ENCODE measurements at regions not wholly inside any gene's neighbourhood (a gene's known extent, or its start where the extent isn't known, plus 50 kb on each side); places are given as distances from the start of the nearest gene placed in this dataset.
A peak's percentile ranks its signal among the peaks of the same experiment; 100 is the strongest.

DNA sequence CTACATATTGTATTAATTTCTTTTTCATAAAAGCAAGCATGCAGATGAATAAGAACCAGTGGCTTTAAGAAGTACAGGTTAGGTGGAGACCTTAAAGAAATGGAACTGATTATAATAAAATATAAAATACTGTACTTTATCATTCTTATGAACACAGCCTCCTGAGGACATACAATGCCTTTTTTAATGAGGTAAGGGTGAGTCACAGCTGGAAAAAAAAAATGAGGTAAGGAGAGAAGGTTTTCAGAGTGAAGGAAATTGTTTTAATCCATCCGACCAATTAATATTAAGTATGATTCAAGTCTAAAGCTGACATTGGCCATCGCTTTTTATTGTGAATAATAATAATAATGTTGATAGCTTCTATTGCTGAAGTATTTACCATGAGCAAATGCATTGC is 170.3 kb upstream of the SOX2 start:
- H4K20me1 ChIP-seq (ENCODE audit: control insufficient read depth, extremely low read depth, insufficient read depth, low read length): no peaks in the 10 kb centered on the region
- FAIRE-seq (no peak), DNase-seq (ENCODE audit: low read depth, low spot score) (no peak)
- no peaks in the 10 kb centered on the region for H3K9me1 ChIP-seq (ENCODE audit: control insufficient read depth, extremely low read depth, insufficient read depth, low read length)
- dilution Hi-C loops (cut with MboI; ENCODE audit: extremely low pct_ligation_motif_present, low sequenced_read_pairs): no loop called here
- H3K79me2 ChIP-seq (ENCODE audit: control insufficient read depth, insufficient read depth, low read length): no peaks in the 10 kb centered on the region
- no peak overlapping the region for H3K27ac ChIP-seq (ENCODE audit: control insufficient read depth, insufficient read depth, low read length)
- no peaks in the 10 kb centered on the region for H3K4me1 ChIP-seq (ENCODE audit: control insufficient read depth, extremely low read depth, insufficient read depth, low read length)
- no peak overlapping the region for H3K4me3 ChIP-seq (ENCODE audit: control insufficient read depth in 2 of 3, extremely low read depth in 1 of 3, insufficient read depth in 2 of 3, low read depth in 1 of 3, low read length in 3 of 3)
- H3K9me3 ChIP-seq (ENCODE audit: control insufficient read depth, low read depth, low read length): no peaks in the 10 kb centered on the region
- no peaks in the 10 kb centered on the region for H3K36me3 ChIP-seq (ENCODE audit: control insufficient read depth in 2 of 2, extremely low read depth in 1 of 2, insufficient read depth in 2 of 2, low read length in 2 of 2)
- H2AFZ ChIP-seq (ENCODE audit: control insufficient read depth, low read length): no peak overlapping the region
- TF ChIP-seq, protein P1, sequence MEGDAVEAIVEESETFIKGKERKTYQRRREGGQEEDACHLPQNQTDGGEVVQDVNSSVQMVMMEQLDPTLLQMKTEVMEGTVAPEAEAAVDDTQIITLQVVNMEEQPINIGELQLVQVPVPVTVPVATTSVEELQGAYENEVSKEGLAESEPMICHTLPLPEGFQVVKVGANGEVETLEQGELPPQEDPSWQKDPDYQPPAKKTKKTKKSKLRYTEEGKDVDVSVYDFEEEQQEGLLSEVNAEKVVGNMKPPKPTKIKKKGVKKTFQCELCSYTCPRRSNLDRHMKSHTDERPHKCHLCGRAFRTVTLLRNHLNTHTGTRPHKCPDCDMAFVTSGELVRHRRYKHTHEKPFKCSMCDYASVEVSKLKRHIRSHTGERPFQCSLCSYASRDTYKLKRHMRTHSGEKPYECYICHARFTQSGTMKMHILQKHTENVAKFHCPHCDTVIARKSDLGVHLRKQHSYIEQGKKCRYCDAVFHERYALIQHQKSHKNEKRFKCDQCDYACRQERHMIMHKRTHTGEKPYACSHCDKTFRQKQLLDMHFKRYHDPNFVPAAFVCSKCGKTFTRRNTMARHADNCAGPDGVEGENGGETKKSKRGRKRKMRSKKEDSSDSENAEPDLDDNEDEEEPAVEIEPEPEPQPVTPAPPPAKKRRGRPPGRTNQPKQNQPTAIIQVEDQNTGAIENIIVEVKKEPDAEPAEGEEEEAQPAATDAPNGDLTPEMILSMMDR (optimal IDR thresholded peaks at IDR 0.05 in 1 of 3, IDR thresholded peaks at IDR 0.05 in 1 of 3, conservative IDR thresholded peaks at IDR 0.05 in 1 of 3; ENCODE audit: extremely low read depth in 1 of 3, insufficient read depth in 2 of 3, low read length in 3 of 3): no peak
- no peak for TF ChIP-seq EZH2 (IDR thresholded peaks at IDR 0.05; ENCODE audit: low read length)
- no peak overlapping the region for H3K9ac ChIP-seq (ENCODE audit: control insufficient read depth, extremely low read depth, insufficient read depth, low read length)
- no peaks in the 10 kb centered on the region for H3K27me3 ChIP-seq (ENCODE audit: control insufficient read depth, extremely low read depth, insufficient read depth, low read length)
- no peak overlapping the region for H3K4me2 ChIP-seq (ENCODE audit: control insufficient read depth, extremely low read depth, insufficient read depth, low read depth, low read length)

DNA sequence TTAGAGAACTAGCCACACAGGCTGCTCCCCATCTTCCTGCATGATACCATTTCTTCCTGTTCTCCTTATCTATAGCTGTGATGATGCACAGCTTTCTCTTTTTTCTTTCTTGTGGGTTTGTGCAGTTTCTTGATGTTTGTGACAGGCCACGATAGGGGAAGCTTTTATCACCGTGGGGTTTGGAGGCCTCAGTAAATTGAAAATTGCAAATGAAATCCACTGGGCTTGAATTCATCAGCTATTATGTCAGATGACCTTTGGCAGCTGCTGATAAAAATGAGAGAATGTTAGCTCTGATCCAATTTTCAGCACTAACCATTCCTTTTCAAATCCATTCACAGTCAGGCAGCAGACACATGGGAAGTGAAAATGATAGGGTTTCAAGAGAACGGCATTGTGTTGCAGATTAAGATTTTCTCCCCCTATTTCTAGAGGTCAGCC is 176.9 kb upstream of the SOX2 start:
- no peaks in the 10 kb centered on the region for H3K9me1 ChIP-seq (ENCODE audit: control insufficient read depth, extremely low read depth, insufficient read depth, low read length)
- H3K27me3 ChIP-seq (ENCODE audit: control insufficient read depth, extremely low read depth, insufficient read depth, low read length): no peaks in the 10 kb centered on the region
- no peak overlapping the region for H3K4me3 ChIP-seq (ENCODE audit: control insufficient read depth in 2 of 3, extremely low read depth in 1 of 3, insufficient read depth in 2 of 3, low read depth in 1 of 3, low read length in 3 of 3)
- H2AFZ ChIP-seq (ENCODE audit: control insufficient read depth, low read length): no peak overlapping the region
- FAIRE-seq (no peak), DNase-seq (ENCODE audit: low read depth, low spot score) (no peak)
- TF ChIP-seq EZH2 (IDR thresholded peaks at IDR 0.05; ENCODE audit: low read length): no peak
- dilution Hi-C loops (cut with MboI; ENCODE audit: extremely low pct_ligation_motif_present, low sequenced_read_pairs): no loop called here
- H3K4me1 ChIP-seq (ENCODE audit: control insufficient read depth, extremely low read depth, insufficient read depth, low read length): no peaks in the 10 kb centered on the region
- H3K27ac ChIP-seq (ENCODE audit: control insufficient read depth, insufficient read depth, low read length): no peak overlapping the region
- no peaks in the 10 kb centered on the region for H3K36me3 ChIP-seq (ENCODE audit: control insufficient read depth in 2 of 2, extremely low read depth in 1 of 2, insufficient read depth in 2 of 2, low read length in 2 of 2)
- no peaks in the 10 kb centered on the region for H3K79me2 ChIP-seq (ENCODE audit: control insufficient read depth, insufficient read depth, low read length)
- H3K4me2 ChIP-seq (ENCODE audit: control insufficient read depth, extremely low read depth, insufficient read depth, low read depth, low read length): no peak overlapping the region
- no peak overlapping the region for H3K9ac ChIP-seq (ENCODE audit: control insufficient read depth, extremely low read depth, insufficient read depth, low read length)
- H3K9me3 ChIP-seq (ENCODE audit: control insufficient read depth, low read depth, low read length): no peaks in the 10 kb centered on the region
- H4K20me1 ChIP-seq (ENCODE audit: control insufficient read depth, extremely low read depth, insufficient read depth, low read length): no peaks in the 10 kb centered on the region

DNA sequence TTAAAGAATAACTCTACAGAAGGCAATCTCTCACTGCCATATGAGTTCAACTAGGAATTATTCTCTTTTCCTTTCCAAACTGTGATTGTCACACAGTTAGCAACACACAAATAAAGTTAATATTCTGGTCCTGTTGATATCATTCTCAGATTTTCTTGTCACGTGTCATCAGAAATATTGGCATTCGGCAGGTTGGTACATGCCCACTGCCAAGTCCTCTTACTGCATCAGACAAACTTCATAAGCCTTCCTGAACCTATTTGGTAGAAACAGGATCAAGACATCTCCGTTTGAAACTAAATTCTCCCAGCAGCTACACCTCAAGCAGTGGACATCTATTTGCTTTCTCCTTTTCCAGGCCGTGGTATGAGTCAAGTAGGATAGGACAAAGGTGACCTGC is 177.9 kb upstream of the SOX2 start:
- H2AFZ ChIP-seq (ENCODE audit: control insufficient read depth, low read length): no peak overlapping the region

More for the DNA sequence above, 177.9 kb upstream of the SOX2 start:
- FAIRE-seq (peak; percentile 23), DNase-seq (ENCODE audit: low read depth, low spot score) (no peak)
- Histone ChIP-seq H3K9me1 (ENCODE audit: control insufficient read depth, extremely low read depth, insufficient read depth, low read length) (no peaks in the 10 kb centered on the region), H3K4me2 (ENCODE audit: control insufficient read depth, extremely low read depth, insufficient read depth, low read depth, low read length) (no peak overlapping the region), H3K9ac (ENCODE audit: control insufficient read depth, extremely low read depth, insufficient read depth, low read length) (no peak overlapping the region), H3K36me3 (ENCODE audit: control insufficient read depth in 2 of 2, extremely low read depth in 1 of 2, insufficient read depth in 2 of 2, low read length in 2 of 2) (no peaks in the 10 kb centered on the region), H3K9me3 (ENCODE audit: control insufficient read depth, low read depth, low read length) (no peaks in the 10 kb centered on the region), H3K4me3 (ENCODE audit: control insufficient read depth in 2 of 3, extremely low read depth in 1 of 3, insufficient read depth in 2 of 3, low read depth in 1 of 3, low read length in 3 of 3) (no peak overlapping the region), H3K27me3 (ENCODE audit: control insufficient read depth, extremely low read depth, insufficient read depth, low read length) (no peaks in the 10 kb centered on the region), H3K27ac (ENCODE audit: control insufficient read depth, insufficient read depth, low read length) (no peak overlapping the region), H3K79me2 (ENCODE audit: control insufficient read depth, insufficient read depth, low read length) (no peaks in the 10 kb centered on the region), H4K20me1 (ENCODE audit: control insufficient read depth, extremely low read depth, insufficient read depth, low read length) (no peaks in the 10 kb centered on the region), H3K4me1 (ENCODE audit: control insufficient read depth, extremely low read depth, insufficient read depth, low read length) (no peaks in the 10 kb centered on the region)
- TF ChIP-seq, protein P1 (optimal IDR thresholded peaks at IDR 0.05 in 1 of 3, IDR thresholded peaks at IDR 0.05 in 1 of 3, conservative IDR thresholded peaks at IDR 0.05 in 1 of 3; ENCODE audit: extremely low read depth in 1 of 3, insufficient read depth in 2 of 3, low read length in 3 of 3): no peak
- no peak for TF ChIP-seq EZH2 (IDR thresholded peaks at IDR 0.05; ENCODE audit: low read length)
- dilution Hi-C loops (cut with MboI; ENCODE audit: extremely low pct_ligation_motif_present, low sequenced_read_pairs): no loop called here
